Dermis blood vessel endothelial cell (primary cell): ENCODE measurements at regions not wholly inside any gene's neighbourhood (a gene's known extent, or its start where the extent isn't known, plus 50 kb on each side); places are given as distances from the start of the nearest gene placed in this dataset.

Experiments used
- DNase-seq: peaks from one replicate; pipeline ENCODE4 v3.0.0; 2010

- DNase-seq = no peak
Measured at GRCh38 chr6:93496548-93496947, 77.2 kb upstream of the EPHA7 start.

- no peak for DNase-seq
Measured at GRCh38 chr6:93494057-93494456, 74.7 kb upstream of the EPHA7 start.

- DNase-seq = no peak
Measured at GRCh38 chr6:93474733-93475179, 55.4 kb upstream of the EPHA7 start.

- no peak for DNase-seq
Measured at GRCh38 chr6:93471281-93471680, 51.9 kb upstream of the EPHA7 start.
